HK-2 (cell line): ENCODE measurements at regions not wholly inside any gene's neighbourhood (a gene's known extent, or its start where the extent isn't known, plus 50 kb on each side); places are given as distances from the start of the nearest gene placed in this dataset.
"Not testable (repeated sequence)": the region's sequence is repeated elsewhere in the genome, so short reads cannot be mapped to it uniquely, and the experiment has no call there.

ENCODE experiments used
- DNase-seq: peaks from one replicate; pipeline ENCODE4 v3.0.0-alpha.2; 2018; ENCODE audit not compliant: unreplicated experiment

DNA sequence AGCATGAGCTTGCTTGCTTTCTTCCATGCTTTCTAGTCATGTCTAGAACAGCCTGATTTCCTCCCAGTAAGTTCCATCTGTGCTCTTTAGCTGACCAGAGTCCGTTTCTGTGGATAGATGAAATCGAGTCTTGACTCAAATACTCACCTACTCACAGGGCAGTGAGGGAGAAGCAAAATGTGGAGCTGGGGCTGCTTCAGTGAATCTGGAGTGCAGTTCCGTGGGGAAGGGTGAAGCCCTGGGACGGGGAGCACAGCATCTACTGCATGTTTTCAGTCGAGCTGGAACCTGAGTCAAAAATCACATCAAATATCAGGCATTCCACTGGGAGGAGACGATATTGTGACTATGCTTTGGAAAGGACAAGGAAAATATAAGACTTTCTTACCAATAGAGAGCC is 70.3 kb upstream of the PRMT8 start:
- DNase-seq, result no peak

DNA sequence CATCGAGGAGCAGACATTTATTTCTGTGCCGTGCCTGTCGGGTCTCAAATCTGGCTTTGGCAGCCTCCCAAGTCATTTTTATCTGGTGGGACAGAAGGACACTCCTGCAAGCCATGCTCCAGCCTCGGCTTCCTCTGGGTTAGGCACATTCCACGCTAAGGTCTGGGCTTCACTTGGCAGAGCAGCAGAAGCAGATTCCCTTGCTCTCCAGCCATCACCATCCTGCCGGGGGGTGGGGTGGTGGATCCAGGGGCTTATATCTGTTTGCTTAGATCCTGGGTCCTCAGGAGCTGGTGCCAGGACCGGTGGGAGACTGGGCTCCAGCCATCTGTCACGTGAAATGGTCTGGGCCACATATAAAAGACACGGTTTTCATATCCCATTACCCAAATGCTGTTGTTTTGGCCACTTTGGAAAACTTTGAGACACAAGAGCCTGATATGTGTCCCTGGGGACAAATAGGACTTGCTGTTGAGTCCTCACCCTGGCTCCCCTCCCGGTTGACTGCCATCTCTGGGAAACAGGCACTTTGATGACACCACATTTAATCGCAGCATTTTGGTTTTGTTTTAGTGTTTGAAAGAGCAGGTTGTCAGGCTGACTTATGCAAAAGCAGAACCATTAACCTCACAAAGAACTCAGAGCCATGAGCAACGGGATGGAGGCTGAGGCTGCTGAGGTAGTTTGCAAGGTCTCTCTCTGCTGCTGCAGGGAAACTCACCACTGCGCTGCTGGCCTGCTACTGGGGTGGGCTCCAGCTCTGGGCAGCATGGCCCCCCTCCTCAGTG is 69.6 kb upstream of the PRMT8 start:
- no peak for DNase-seq

DNA sequence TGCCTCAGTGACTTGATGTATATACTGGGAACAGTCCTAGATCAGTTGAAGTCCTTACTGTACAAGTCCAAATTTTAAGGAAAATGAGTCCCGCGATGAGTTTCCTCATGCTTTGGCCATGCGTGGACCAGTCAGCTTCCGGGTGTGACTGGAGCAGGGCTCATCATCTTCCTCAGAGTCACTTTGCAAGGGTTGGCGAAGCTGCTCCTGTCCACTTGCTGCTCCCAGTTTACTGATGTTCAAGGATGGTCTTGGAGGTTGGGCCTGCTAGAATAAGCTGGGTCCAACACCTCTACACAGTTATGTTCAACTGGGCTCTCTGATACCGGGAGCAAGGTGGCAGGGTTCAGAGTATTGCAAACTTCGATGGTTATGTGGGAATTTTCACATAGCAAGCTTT is 66.2 kb upstream of the PRMT8 start:
- not testable (repeated sequence) for DNase-seq

DNA sequence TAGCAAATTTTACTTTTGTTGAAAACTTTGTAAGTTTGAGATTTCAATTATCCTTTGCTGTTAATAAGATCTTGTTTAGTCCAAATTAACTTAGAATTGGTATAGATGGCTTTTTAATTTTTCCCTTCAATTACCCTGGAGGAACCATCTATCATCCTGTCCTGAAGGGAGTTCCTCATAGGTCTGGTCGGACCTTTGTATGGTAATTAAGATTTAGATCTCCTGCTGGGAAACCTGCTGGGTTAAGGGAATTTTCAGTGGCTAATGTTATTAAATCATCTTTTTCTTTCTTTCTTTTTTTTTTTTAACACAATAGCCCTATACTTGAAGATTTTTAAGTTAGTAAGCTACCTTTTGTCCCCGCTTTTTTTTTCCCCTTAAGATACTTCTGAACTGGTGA is 63.0 kb upstream of the PRMT8 start:
- DNase-seq, result no peak

DNA sequence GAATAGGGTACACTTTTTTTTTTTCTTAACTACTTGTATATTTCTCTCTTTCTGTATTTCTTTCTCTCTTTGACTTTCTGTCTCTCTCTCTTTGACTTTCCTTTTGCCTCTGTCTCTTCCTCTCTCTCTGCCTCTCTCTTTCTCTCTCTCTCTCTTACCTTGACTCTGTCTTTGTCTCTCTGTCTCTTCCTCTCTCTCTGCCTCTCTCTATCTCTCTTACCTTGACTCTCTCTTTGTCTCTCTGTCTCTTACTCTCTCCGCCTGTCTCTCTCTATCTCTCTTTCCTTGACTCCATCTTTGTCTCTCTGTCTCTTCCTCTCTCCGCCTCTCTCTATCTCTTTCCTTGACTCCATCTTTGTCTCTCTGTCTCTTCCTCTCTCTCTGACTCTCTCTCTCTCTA is 62.4 kb upstream of the PRMT8 start:
- DNase-seq, result no peak

DNA sequence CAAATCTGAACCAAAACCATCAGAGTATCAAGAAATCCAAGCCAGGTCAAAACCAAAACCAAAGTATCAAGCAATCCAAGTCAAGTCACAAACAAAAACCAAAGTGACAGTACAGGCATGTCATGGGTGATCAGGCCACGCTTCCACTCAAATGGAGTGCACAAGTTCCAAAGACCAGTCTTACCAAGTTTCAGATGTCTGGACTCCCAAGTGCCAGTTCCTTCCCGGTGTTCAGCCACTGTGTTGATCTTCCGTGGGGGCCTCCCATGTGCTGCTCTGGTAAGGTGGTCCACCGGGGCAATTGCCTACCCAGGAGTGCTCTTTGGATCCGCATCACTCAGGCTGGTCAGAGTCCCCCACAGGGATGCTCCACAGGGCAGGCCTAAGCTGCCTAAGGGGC is 61.5 kb upstream of the PRMT8 start:
- DNase-seq, result not testable (repeated sequence)

DNA sequence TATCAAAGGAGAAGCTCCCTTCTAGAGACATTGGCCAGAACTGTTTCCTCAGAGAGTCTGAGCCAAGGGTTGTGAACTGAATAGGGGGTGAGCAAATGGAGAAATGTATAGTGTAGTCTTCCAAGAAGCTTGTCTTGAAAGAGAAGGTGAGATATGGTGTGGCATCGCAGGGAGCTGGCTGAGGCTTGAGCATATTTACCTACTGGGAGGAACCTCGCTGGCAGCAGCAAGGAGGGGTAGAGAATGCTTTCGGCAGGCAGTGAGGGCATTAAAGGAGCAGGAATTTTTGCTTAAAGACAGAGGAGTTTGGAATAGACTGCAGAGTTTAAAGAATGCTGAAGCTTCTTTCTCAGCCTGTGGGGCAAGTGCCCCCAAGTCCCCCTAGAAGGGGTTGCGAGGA is 59.3 kb upstream of the PRMT8 start:
- no peak for DNase-seq

DNA sequence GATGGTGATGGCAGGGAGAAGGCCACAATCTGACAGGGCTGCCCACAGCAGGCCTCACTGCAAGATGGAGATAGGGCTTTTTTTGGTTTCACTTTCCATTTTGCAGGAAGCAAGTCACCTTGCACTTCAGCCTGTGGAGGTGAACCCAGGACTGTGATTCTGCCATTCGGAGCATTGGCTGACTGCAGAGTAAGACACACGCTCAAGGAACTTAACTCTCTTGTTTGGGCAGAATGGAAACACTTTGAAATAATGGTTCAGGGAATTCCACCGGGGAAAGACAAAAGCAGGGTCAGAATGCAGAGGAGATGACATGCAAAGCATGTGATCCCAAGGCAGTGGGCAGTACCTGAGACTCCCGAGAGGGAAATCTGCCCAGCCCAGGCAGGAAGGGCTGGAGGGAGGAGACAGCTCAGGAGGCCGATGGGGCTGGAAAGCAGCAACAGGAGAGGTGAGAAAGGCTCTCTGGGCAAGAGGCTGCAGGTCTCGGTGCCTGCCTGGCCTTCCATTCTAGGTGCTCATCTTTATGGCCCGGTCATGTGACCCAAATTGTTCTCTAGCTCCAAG is 58.7 kb upstream of the PRMT8 start:
- no peak for DNase-seq

DNA sequence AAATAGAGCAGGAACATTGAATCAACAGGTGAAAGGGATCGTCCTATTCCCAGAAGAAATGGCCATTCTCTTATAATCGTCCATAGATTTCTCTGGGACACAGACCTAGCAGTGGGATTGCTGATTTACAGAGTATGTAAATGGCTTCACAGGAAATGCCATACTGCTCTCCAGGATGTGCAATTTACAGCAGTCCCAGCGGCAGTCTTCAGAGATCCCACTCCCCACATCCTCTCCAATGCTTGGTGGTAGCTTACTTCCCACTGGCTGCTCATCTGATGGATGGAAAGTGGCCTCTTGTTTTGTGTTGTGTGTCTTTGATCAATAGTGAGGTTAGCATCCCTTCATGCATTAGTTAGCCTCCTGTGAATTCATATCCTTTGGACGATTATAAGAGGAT is 58.1 kb upstream of the PRMT8 start:
- DNase-seq, result no peak

DNA sequence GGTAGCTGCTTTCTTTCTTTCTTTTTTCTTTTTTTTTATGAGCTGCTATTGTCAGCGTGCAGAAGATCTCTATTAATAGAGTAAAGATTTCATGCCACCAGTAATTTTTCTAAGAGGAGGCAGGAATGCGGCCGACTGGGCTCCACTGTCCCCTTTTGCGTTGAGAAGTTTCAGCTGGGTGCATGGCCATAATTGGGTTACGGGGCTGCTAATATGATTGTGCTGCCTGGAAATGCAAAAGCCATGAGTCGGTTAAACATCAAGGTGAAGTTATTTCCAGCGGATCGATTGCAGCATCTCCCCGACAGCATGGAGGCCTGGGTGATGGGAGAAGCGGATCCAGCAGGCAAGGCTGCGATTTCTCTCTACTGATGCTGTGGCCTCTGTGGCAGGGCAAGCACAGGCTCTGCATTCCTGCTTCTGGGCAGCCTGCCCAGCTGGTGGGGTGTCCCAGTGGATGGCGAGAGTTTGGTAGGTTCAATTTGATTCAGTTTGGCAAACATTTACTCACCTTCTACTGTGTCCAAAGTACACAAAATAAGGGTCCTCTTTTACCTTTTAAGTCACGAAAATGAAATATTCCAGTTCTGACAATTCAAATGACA is 54.4 kb upstream of the PRMT8 start:
- DNase-seq, result no peak

DNA sequence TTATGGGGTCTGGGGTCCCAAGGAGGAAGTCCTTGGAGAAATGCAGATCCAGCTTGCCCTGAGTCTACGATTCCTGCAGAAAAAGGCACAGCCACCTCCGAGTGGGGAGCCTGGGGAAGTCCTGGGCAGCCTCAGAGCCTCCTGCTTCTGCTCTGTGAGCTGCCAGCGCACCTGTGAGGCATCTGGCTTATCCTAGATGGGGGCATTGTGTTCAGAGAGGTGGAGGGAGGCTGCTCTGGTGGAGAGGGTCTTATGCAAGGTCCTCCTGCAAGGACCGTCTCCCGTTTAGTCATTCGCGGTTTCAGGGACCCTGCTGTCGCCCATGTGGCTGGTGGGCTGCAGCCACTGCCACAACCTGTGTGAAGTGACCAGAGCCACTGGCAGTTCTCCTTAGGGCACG is 53.0 kb upstream of the PRMT8 start:
- no peak for DNase-seq

DNA sequence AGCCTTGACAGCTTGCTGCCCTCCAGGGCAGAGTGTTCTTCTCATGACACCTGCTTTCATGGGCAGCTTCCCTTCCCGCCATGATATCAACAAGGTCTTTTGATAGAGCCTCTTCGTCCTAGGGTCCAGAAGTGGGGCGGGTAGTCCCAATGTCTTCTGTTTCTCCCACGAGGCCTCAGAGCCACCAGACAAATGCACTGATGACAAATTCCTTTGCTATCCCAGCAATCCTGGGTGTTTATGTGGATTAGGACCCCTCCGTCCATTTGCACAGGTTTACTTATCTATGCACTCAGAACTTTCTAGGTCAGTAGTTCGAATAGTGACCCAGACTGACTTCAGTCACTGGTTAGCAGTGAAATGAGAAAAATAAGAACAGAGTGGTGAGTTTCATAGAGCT is 52.6 kb upstream of the PRMT8 start:
- no peak for DNase-seq
